ENCODE measurements at regions not wholly inside any gene's neighbourhood (a gene's known extent, or its start where the extent isn't known, plus 50 kb on each side); places are given as distances from the start of the nearest gene placed in this dataset.
"Not testable (repeated sequence)": the region's sequence is repeated elsewhere in the genome, so short reads cannot be mapped to it uniquely, and the experiment has no call there.

- no peak for DNase-seq
Measured at GRCh38 chr11:37474889-37475288, 876.9 kb upstream of the RAG2 start.

- no peak for DNase-seq
Measured at GRCh38 chr11:37468344-37468743, 870.3 kb upstream of the RAG2 start.

GRCh38 chr11:37465221-37465620 lies 867.2 kb upstream of the RAG2 start:
- peak; percentile 17 for DNase-seq

- no peak for DNase-seq
Measured at GRCh38 chr11:37459456-37459855, 861.4 kb upstream of the RAG2 start.

GRCh38 chr11:37456746-37457145 lies 858.7 kb upstream of the RAG2 start:
- DNase-seq = peak; percentile 31

- no peak for DNase-seq
Measured at GRCh38 chr11:37451903-37452302, 853.9 kb upstream of the RAG2 start.

GRCh38 chr11:37450613-37451012 lies 852.6 kb upstream of the RAG2 start:
- DNase-seq = no peak

GRCh38 chr11:37449146-37449545 lies 851.1 kb upstream of the RAG2 start:
- peak; percentile 66 for DNase-seq

- DNase-seq = peak; percentile 53
Measured at GRCh38 chr11:37442576-37442975, 844.5 kb upstream of the RAG2 start.

GRCh38 chr11:37431633-37432230 lies 833.7 kb upstream of the RAG2 start:
- not testable (repeated sequence) for DNase-seq

GRCh38 chr11:37430966-37431632 lies 833.1 kb upstream of the RAG2 start:
- not testable (repeated sequence) for DNase-seq

GRCh38 chr11:37422511-37422910 lies 824.5 kb upstream of the RAG2 start:
- no peak for DNase-seq

- DNase-seq = no peak
Measured at GRCh38 chr11:37411289-37411688, 813.3 kb upstream of the RAG2 start.

GRCh38 chr11:37409124-37409523 lies 811.1 kb upstream of the RAG2 start:
- peak; percentile 57 for DNase-seq

- DNase-seq = peak; percentile 3
Measured at GRCh38 chr11:37407461-37407860, 809.4 kb upstream of the RAG2 start.

GRCh38 chr11:37406651-37407050 lies 808.6 kb upstream of the RAG2 start:
- peak; percentile 18 for DNase-seq

- DNase-seq = no peak
Measured at GRCh38 chr11:37404231-37404630, 806.2 kb upstream of the RAG2 start.

- no peak for DNase-seq
Measured at GRCh38 chr11:37402663-37403062, 804.6 kb upstream of the RAG2 start.

- DNase-seq = no peak
Measured at GRCh38 chr11:37394236-37394870, 796.3 kb upstream of the RAG2 start.

GRCh38 chr11:37391615-37392014 lies 793.6 kb upstream of the RAG2 start:
- no peak for DNase-seq

GRCh38 chr11:37390576-37391083 lies 792.6 kb upstream of the RAG2 start:
- no peak for DNase-seq

- DNase-seq = no peak
Measured at GRCh38 chr11:37378958-37379357, 780.9 kb upstream of the RAG2 start.

GRCh38 chr11:37372667-37373066 lies 774.6 kb upstream of the RAG2 start:
- no peak for DNase-seq

- no peak for DNase-seq
Measured at GRCh38 chr11:37371346-37371970, 773.4 kb upstream of the RAG2 start.
